Stomach (tissue), 8 donors: ENCODE measurements at regions not wholly inside any gene's neighbourhood (a gene's known extent, or its start where the extent isn't known, plus 50 kb on each side); places are given as distances from the start of the nearest gene placed in this dataset.

Experiments
- DNase-seq, 2 donors: peaks; one replicate each; pipeline versions ENCODE4 v3.0.0 to v3.0.0-alpha.2; 2013 to 2019
- H3K27ac ChIP-seq, 5 donors: fragments of 200-600 bp in 4 of 5; sonication (generic) in 4 of 5; one replicate each; pipeline ENCODE4 v1.5.1; 2013 to 2019; ENCODE audit warnings: mild to moderate bottlenecking in 1 of 5, moderate library complexity in 1 of 5
- H3K27me3 ChIP-seq, 3 donors: fragments of 200-600 bp; sonication (generic); one replicate each; pipeline ENCODE4 v1.5.1; 2017 to 2019; ENCODE audit warnings: mixed run types in 1 of 3
- H3K36me3 ChIP-seq, 4 donors: fragments of 200-600 bp; sonication (generic); 1 replicate in 3 of 4; 2 replicates in 1 of 4; pipeline ENCODE4 v1.5.1; 2016 to 2019
- H3K4me1 ChIP-seq, 4 donors: fragments of 200-600 bp; sonication (generic); one replicate each; pipeline ENCODE4 v1.5.1; 2016 to 2019
- H3K4me3 ChIP-seq, 4 donors: fragments of 200-600 bp; sonication (generic) in 3 of 4; one replicate each; pipeline ENCODE4 v1.5.1; 2016 to 2019; ENCODE audit warnings: mild to moderate bottlenecking in 1 of 4
- H3K9me3 ChIP-seq, 4 donors: fragments of 200-600 bp; sonication (generic); one replicate each; pipeline ENCODE4 v1.5.1; 2016 to 2019
- CTCF ChIP-seq, 7 experiments: fragments of 450-650 bp in 4 of 7; fragments of 200-600 bp in 3 of 7; sonication (generic) in 3 of 7; IDR thresholded peaks; one replicate each; pipeline ENCODE4 v1.5.1; 2016 to 2019; ENCODE audit warnings: antibody characterized with exemption in 7 of 7, control low read depth in 2 of 7, mild to moderate bottlenecking in 1 of 7
- EP300 ChIP-seq: sonication (generic); formaldehyde crosslinking; IDR thresholded peaks from one replicate; pipeline ENCODE4 v1.6.1; 2017; ENCODE audit warnings: antibody characterized with exemption
- POLR2A ChIP-seq, 4 donors: fragments of 450-650 bp; IDR thresholded peaks; one replicate each; pipeline ENCODE4 v1.6.1; 2016; ENCODE audit warnings: antibody characterized with exemption in 4 of 4, control low read depth in 2 of 4, mild to moderate bottlenecking in 1 of 4, moderate library complexity in 1 of 4
- POLR2AphosphoS5 ChIP-seq, 3 donors: sonication (generic); formaldehyde crosslinking; IDR thresholded peaks; one replicate each; pipeline ENCODE4 v1.6.1; 2016; ENCODE audit warnings: antibody characterized with exemption in 3 of 3
- WGBS, 5 donors: extraction: QIAGEN DNeasy Blood & Tissue Kit in 3 of 5; methylation state at CpG; one replicate each; pipeline versions ENCODE4 v1.1.5 to v1.1.7; 2013 to 2018; 5-methylcytosine and 5-hydroxymethylcytosine counted together
- intact Hi-C: fragments of 100-400 bp; cut with DNase I; formaldehyde crosslinking; loops from one replicate; pipeline ENCODE4 v1.15.1; 2023; ENCODE audit warnings: low total_unique reads
- donor health status: healthy with polysubstance abuse.
- donor health status: Bipolar disorder and iron deficiency.
- donor health status: healthy.

GRCh38 chr2:145764631-145765030 lies 1244.7 kb upstream of the ZEB2 start:
- WGBS, 5 donors: 64 to 80% (median 67%) methylated on average over 6 of the region's 6 CpGs
- Histone ChIP-seq H3K4me3 (no peak overlapping the region), H3K9me3 (no peaks in the 10 kb centered on the region), H3K4me1 (peaks cover 0 to 18% (median 8%) of the 10 kb centered on the region in 4 donors), H3K36me3 (no peaks in the 10 kb centered on the region), H3K27me3 (no peaks in the 10 kb centered on the region), H3K27ac (no peak overlapping the region)
- DNase-seq: peak in 1 of 2 donors; percentile 67
- TF ChIP-seq EP300 (no peak), POLR2AphosphoS5 (IDR thresholded peaks at IDR 0.05) (no peak), POLR2A (IDR thresholded peaks at IDR 0.05) (no peak), CTCF (IDR thresholded peaks at IDR 0.05) (no peak)
- intact Hi-C loops: no loop called here

- no peak for TF ChIP-seq EP300
- TF ChIP-seq CTCF (IDR thresholded peaks at IDR 0.05): no peak
- TF ChIP-seq POLR2AphosphoS5 (IDR thresholded peaks at IDR 0.05): peak in 2 of 3 donors; percentile 18 to 70
- no peak for TF ChIP-seq POLR2A (IDR thresholded peaks at IDR 0.05)
- Histone ChIP-seq H3K9me3 (no peaks in the 10 kb centered on the region), H3K36me3 (no peaks in the 10 kb centered on the region), H3K27me3 (no peaks in the 10 kb centered on the region), H3K4me3 (no peak overlapping the region), H3K27ac (peak overlapping the region in 3 of 5 donors; percentile 5 to 50 (median 29)), H3K4me1 (peaks cover 0 to 42% (median 15%) of the 10 kb centered on the region in 4 donors)
- WGBS, 5 donors: 32 to 59% (median 37%) methylated on average over 4 of the region's 4 CpGs
- intact Hi-C loops: no loop called here
- DNase-seq: peak in 1 of 2 donors; percentile 58
These were observed 1241.1 kb upstream of the ZEB2 start for GRCh38 chr2:145760781-145761649.

- H3K4me3 ChIP-seq: no peak overlapping the region
- WGBS, 5 donors: 76 to 91% (median 86%) methylated on average over 3 of the region's 3 CpGs
- intact Hi-C loops: no loop called here
- H3K27me3 ChIP-seq: no peaks in the 10 kb centered on the region
- peak overlapping the region in 2 of 5 donors; percentile 29 to 50 for H3K27ac ChIP-seq
- no peak for DNase-seq
- peaks cover 0 to 42% (median 15%) of the 10 kb centered on the region in 4 donors for H3K4me1 ChIP-seq
- H3K9me3 ChIP-seq: no peaks in the 10 kb centered on the region
- TF ChIP-seq POLR2A (IDR thresholded peaks at IDR 0.05): no peak
- no peak for TF ChIP-seq POLR2AphosphoS5 (IDR thresholded peaks at IDR 0.05)
- TF ChIP-seq EP300: no peak
- no peak for TF ChIP-seq CTCF (IDR thresholded peaks at IDR 0.05)
- H3K36me3 ChIP-seq: no peaks in the 10 kb centered on the region
These were observed 1239.5 kb upstream of the ZEB2 start for GRCh38 chr2:145759228-145759915.

GRCh38 chr2:145757503-145758246 lies 1237.8 kb upstream of the ZEB2 start:
- peaks cover 6 to 52% (median 21%) of the 10 kb centered on the region in 4 donors for H3K4me1 ChIP-seq
- no peaks in the 10 kb centered on the region for H3K36me3 ChIP-seq
- intact Hi-C loops: no loop called here
- WGBS, 5 donors: 23 to 37% (median 33%) methylated on average over 3 of the region's 3 CpGs
- TF ChIP-seq POLR2A (IDR thresholded peaks at IDR 0.05): no peak
- no peak for TF ChIP-seq CTCF (IDR thresholded peaks at IDR 0.05)
- TF ChIP-seq POLR2AphosphoS5 (IDR thresholded peaks at IDR 0.05): no peak
- no peak for TF ChIP-seq EP300
- H3K4me3 ChIP-seq: no peak overlapping the region
- DNase-seq: no peak
- no peaks in the 10 kb centered on the region for H3K27me3 ChIP-seq
- peak overlapping the region in 3 of 5 donors; percentile 2 to 36 (median 30) for H3K27ac ChIP-seq
- no peaks in the 10 kb centered on the region for H3K9me3 ChIP-seq
